ENCODE measurements at regions not wholly inside any gene's neighbourhood (a gene's known extent, or its start where the extent isn't known, plus 50 kb on each side); places are given as distances from the start of the nearest gene placed in this dataset.
A peak's percentile ranks its signal among the peaks of the same experiment; 100 is the strongest.

DNA sequence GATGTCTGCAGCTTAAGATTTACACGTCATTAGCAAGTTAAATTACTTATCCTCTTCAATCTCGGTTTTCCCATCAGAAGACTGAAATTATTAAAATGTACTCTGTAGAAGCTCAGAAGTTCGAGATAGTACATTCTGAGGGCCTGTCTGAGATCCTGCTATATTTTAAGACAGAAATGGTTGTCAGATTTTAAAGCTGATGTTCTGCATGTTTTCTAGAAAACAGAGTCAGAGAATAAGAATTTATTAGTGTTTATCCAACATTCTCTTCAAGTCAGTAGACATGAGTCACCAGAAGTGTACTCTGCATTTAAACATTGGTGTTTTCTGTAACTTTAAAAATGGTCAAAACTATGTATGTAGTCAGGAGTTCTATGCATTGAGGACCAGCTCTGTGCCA is 155.2 kb upstream of the MYOCD start:
- TF ChIP-seq, protein P1, sequence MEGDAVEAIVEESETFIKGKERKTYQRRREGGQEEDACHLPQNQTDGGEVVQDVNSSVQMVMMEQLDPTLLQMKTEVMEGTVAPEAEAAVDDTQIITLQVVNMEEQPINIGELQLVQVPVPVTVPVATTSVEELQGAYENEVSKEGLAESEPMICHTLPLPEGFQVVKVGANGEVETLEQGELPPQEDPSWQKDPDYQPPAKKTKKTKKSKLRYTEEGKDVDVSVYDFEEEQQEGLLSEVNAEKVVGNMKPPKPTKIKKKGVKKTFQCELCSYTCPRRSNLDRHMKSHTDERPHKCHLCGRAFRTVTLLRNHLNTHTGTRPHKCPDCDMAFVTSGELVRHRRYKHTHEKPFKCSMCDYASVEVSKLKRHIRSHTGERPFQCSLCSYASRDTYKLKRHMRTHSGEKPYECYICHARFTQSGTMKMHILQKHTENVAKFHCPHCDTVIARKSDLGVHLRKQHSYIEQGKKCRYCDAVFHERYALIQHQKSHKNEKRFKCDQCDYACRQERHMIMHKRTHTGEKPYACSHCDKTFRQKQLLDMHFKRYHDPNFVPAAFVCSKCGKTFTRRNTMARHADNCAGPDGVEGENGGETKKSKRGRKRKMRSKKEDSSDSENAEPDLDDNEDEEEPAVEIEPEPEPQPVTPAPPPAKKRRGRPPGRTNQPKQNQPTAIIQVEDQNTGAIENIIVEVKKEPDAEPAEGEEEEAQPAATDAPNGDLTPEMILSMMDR (IDR thresholded peaks at IDR 0.05): no peak
- peaks cover 3% of the 10 kb centered on the region for H3K9me3 Mint-ChIP-seq (ENCODE audit: low read depth)
- H3K27ac Mint-ChIP-seq (ENCODE audit: unreplicated experiment): peak overlapping the region; percentile 79
- H3K4me3 Mint-ChIP-seq (ENCODE audit: unreplicated experiment): no peak overlapping the region
- DNase-seq (ENCODE audit: low spot score): no peak
- H3K27me3 Mint-ChIP-seq (ENCODE audit: low read depth): no peaks in the 10 kb centered on the region
- no peaks in the 10 kb centered on the region for H3K36me3 Mint-ChIP-seq (ENCODE audit: low read depth)
- H3K4me1 Mint-ChIP-seq (ENCODE audit: low read depth): peaks cover 38% of the 10 kb centered on the region

DNA sequence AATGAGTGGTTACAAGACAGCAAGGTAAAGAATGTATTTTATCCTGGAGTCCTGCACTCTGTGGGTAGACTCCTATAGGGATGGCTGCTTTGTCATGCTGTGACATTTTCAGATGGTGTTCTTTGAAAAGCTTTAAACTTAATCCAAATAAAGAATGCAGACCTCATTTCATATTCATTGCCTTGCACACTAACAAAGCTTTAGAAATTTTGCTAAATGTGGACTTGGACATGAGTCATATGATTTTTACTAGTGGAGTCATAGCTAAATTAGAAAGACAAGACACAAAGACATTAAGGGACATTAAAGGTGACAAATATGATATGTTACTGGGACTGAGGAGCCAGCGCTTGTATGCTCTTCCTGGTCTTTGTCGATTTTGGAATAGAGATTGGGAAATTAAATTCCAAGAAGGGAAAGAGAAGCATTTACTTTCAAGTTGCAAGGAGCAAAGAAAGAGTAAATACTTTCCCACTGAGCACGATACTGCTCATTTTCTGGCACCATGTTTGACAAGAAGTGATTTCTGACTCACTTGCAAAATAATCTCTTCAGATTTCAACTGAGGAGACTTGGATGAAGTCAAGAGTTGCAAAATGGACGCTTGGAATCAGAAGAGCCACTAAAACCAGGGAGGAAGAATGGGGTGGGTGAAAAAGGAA is 152.9 kb upstream of the MYOCD start:
- Mint-ChIP-seq H3K4me3 (ENCODE audit: unreplicated experiment) (no peak overlapping the region), H3K27me3 (ENCODE audit: low read depth) (no peaks in the 10 kb centered on the region), H3K4me1 (ENCODE audit: low read depth) (peaks cover 31% of the 10 kb centered on the region), H3K36me3 (ENCODE audit: low read depth) (no peaks in the 10 kb centered on the region), H3K27ac (ENCODE audit: unreplicated experiment) (peak overlapping the region; percentile 23), H3K9me3 (ENCODE audit: low read depth) (peaks cover 3% of the 10 kb centered on the region)
- TF ChIP-seq, protein P1 (IDR thresholded peaks at IDR 0.05): no peak
- no peak for DNase-seq (ENCODE audit: low spot score)

- no peak for DNase-seq (ENCODE audit: low spot score)
- TF ChIP-seq, protein P1 (IDR thresholded peaks at IDR 0.05): no peak
Measured at GRCh38 chr17:12514596-12514995, 151.1 kb upstream of the MYOCD start.

DNA sequence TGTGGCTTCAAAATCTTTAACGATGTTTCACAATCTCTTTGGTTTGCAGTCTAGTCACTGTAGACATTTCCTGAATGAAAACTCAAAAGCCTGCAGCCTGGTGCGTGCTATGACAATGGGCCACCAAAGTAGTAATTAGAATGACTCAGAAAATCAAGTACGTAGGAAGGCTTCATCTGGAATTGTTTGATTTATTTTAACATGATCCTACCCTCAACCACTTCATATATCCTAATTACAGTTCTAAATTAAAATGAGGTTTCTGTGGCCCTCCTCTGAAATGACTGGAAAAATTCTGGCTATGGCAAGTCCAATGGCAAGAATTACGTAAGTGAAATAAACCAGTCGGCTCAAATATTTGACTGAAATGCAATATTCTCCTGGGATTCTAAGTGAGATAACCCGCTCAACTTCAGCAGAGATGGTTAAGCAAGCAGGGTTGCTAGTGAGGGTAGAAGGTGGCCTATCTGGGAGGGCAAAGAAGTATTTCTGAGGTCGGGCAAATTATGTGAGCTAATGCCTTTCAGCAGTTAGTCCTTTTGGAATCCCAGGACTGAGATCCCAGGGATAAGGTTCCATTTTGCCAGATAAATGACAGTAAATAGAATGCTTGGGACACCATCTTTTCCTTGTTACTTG is 145.6 kb upstream of the MYOCD start:
- H3K4me3 Mint-ChIP-seq (ENCODE audit: unreplicated experiment): no peak overlapping the region
- peaks cover 4% of the 10 kb centered on the region for H3K9me3 Mint-ChIP-seq (ENCODE audit: low read depth)
- H3K4me1 Mint-ChIP-seq (ENCODE audit: low read depth): peaks cover 13% of the 10 kb centered on the region
- no peaks in the 10 kb centered on the region for H3K36me3 Mint-ChIP-seq (ENCODE audit: low read depth)
- DNase-seq (ENCODE audit: low spot score): no peak
- TF ChIP-seq, protein P1 (IDR thresholded peaks at IDR 0.05): no peak
- no peak overlapping the region for H3K27ac Mint-ChIP-seq (ENCODE audit: unreplicated experiment)
- H3K27me3 Mint-ChIP-seq (ENCODE audit: low read depth): no peaks in the 10 kb centered on the region

More at GRCh38 chr17:12514596-12514995, 151.1 kb upstream of the MYOCD start:
- no peak overlapping the region for H3K4me3 Mint-ChIP-seq (ENCODE audit: unreplicated experiment)
- H3K36me3 Mint-ChIP-seq (ENCODE audit: low read depth): no peaks in the 10 kb centered on the region
- H3K4me1 Mint-ChIP-seq (ENCODE audit: low read depth): peaks cover 30% of the 10 kb centered on the region
- no peak overlapping the region for H3K27ac Mint-ChIP-seq (ENCODE audit: unreplicated experiment)
- H3K9me3 Mint-ChIP-seq (ENCODE audit: low read depth): peaks cover 4% of the 10 kb centered on the region
- H3K27me3 Mint-ChIP-seq (ENCODE audit: low read depth): no peaks in the 10 kb centered on the region

- Mint-ChIP-seq H3K27me3 (ENCODE audit: low read depth) (no peaks in the 10 kb centered on the region), H3K9me3 (ENCODE audit: low read depth) (peaks cover 4% of the 10 kb centered on the region), H3K36me3 (ENCODE audit: low read depth) (no peaks in the 10 kb centered on the region), H3K4me3 (ENCODE audit: unreplicated experiment) (no peak overlapping the region), H3K27ac (ENCODE audit: unreplicated experiment) (no peak overlapping the region), H3K4me1 (ENCODE audit: low read depth) (peaks cover 13% of the 10 kb centered on the region)
- TF ChIP-seq, protein P1 (IDR thresholded peaks at IDR 0.05): no peak
- DNase-seq (ENCODE audit: low spot score): no peak
Measured at GRCh38 chr17:12521416-12521815, 144.3 kb upstream of the MYOCD start.
